AG10803 (cell line): ENCODE measurements at regions not wholly inside any gene's neighbourhood (a gene's known extent, or its start where the extent isn't known, plus 50 kb on each side); places are given as distances from the start of the nearest gene placed in this dataset.
A peak's percentile ranks its signal among the peaks of the same experiment; 100 is the strongest.

Experiments
- DNase-seq: peaks from one replicate; pipeline ENCODE4 v3.0.0; 2010; ENCODE audit warnings: low read depth
- H3K4me3 ChIP-seq: 2 replicates; pipeline ENCODE4 v1.5.1; 2011; ENCODE audit warnings: mild to moderate bottlenecking, low read length, control low read depth
- CTCF ChIP-seq: conservative IDR thresholded peaks from 2 replicates; pipeline ENCODE4 v1.5.1; 2011; ENCODE audit warnings: mild to moderate bottlenecking, low read length, control low read depth, inconsistent platforms

DNA sequence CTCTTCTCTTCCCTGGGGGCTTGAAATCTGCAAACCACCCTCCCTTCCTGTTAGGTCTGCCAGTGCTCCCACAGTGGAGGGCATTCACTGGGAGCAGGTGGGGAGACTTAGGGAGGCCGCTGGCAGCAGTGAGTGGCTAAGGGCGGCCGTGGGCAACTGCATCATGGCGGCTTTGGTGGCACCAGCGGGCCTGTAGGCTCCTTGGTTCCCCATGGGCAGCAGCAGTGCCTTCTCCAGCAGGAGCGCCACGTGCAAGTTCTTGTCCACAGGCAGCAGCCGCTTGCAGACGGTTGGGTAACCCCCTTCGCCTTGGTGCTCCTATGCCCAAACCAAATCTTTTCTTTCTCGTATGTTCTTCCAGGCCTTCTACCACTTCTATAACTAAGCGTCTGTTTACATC lies 158.2 kb downstream of the SREK1 start:
- H3K4me3 ChIP-seq, result no peak overlapping the region
- no peak for TF ChIP-seq CTCF
- no peak for DNase-seq

DNA sequence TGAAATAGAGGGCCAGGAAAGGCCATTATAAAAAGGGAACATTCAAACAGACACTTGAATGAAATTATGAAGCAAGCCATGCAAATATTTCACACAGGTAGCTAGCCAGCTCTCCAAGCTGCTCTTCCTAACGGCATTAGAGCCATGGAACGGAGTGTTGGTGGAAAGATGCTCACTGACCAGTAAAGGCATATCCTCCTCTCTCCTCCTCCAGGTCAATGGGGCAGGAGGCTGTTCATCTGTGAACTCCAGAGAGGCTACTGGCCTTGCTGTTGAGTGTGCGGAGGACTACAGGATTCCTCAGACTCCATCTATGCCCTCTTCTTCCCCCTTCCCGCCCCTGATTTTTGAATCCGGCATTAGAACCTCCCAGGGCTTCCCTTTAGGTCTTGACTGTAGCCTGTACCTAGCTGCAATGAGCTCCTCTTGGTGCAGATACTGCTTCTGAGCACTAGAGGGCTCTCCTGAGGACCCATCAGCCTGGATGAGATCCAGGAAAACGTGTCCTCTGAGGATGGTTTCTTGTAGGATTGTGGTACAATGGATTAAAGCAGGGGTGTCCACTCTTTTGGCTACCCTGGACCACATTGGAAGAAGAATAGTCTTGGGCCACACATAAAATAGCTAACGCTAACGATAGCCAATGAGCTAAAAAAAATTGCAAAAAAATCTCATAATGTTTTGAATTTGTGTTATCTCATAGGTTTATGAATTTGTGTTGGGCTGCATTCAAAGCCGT lies 162.2 kb downstream of the SREK1 start:
- no peak overlapping the region for H3K4me3 ChIP-seq
- TF ChIP-seq CTCF, result peak; percentile 99
- DNase-seq, result peak; percentile 66

- no peak for TF ChIP-seq CTCF
- H3K4me3 ChIP-seq, result no peak overlapping the region
- no peak for DNase-seq
These were observed 162.8 kb downstream of the SREK1 start for GRCh38 chr5:66306844-66307315.

GRCh38 chr5:66307647-66308241 lies 163.6 kb downstream of the SREK1 start:
- H3K4me3 ChIP-seq, result no peak overlapping the region
- peak; percentile 94 for TF ChIP-seq CTCF
- peak; percentile 67 for DNase-seq

- no peak for TF ChIP-seq CTCF
- no peak overlapping the region for H3K4me3 ChIP-seq
- DNase-seq, result no peak
These were observed 168.2 kb downstream of the SREK1 start for GRCh38 chr5:66312266-66312665.

GRCh38 chr5:66315784-66316183 lies 171.7 kb downstream of the SREK1 start:
- TF ChIP-seq CTCF, result no peak
- H3K4me3 ChIP-seq, result no peak overlapping the region

More at GRCh38 chr5:66315784-66316183, 171.7 kb downstream of the SREK1 start:
- no peak for DNase-seq
